Colonic mucosa (tissue), 4 donors: ENCODE measurements at regions not wholly inside any gene's neighbourhood (a gene's known extent, or its start where the extent isn't known, plus 50 kb on each side); places are given as distances from the start of the nearest gene placed in this dataset.

ENCODE experiments used
- DNase-seq: peaks from one replicate; pipeline ENCODE4 v3.0.0-alpha.2; 2020
- H3K27ac ChIP-seq: fragments of 200-600 bp; one replicate; pipeline ENCODE4 v1.8.0; 2021
- H3K27me3 ChIP-seq: fragments of 200-600 bp; one replicate; pipeline ENCODE4 v1.8.0; 2021
- H3K36me3 ChIP-seq: fragments of 200-600 bp; one replicate; pipeline ENCODE4 v1.8.0; 2021
- H3K4me1 ChIP-seq: fragments of 200-600 bp; one replicate; pipeline ENCODE4 v1.8.0; 2021; ENCODE audit warnings: mild to moderate bottlenecking
- H3K4me3 ChIP-seq: fragments of 200-600 bp; one replicate; pipeline ENCODE4 v1.8.0; 2021
- H3K9ac ChIP-seq, 2 donors: one replicate each; pipeline ENCODE4 v1.7.0; 2013; ENCODE audit warnings: control low read depth in 2 of 2, low read depth in 2 of 2, low read length in 2 of 2
- H3K9me3 ChIP-seq: fragments of 200-600 bp; one replicate; pipeline ENCODE4 v1.8.0; 2021
- CTCF ChIP-seq: fragments of 200-600 bp; IDR thresholded peaks from one replicate; pipeline ENCODE4 v1.8.0; 2022; ENCODE audit warnings: antibody characterized with exemption, mild to moderate bottlenecking
- intact Hi-C: fragments of 100-400 bp; cut with DNase I; formaldehyde crosslinking; loops from one replicate; pipeline ENCODE4 v1.14.1; 2022
- donor health status: healthy.
- donor health status: DM: no; HTN: no; CAD: no.
- donor health status: DM: no; HTN: no; CAD: no.

DNA sequence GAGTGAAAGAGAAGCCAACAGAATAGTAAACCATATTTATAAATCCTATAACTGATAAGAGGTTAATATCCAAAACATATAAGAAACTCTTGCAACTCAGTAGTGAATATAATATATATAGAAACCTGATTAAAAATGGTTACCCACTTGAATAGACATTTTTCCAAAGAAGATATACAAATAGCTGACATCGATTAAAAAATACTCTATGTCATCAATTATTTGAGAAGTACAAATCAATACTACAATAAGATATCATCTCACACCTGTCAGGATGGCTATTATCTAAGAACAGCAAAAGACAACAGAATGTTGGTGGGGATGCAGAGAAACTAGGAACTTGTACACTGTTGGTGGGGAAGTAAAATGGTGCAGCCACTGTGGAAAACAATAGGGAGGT, 254.4 kb downstream of the PPARGC1A start:
- H3K36me3 ChIP-seq: no peaks in the 10 kb centered on the region
- no peak overlapping the region for H3K27ac ChIP-seq
- no peak overlapping the region for H3K9ac ChIP-seq
- H3K27me3 ChIP-seq: no peaks in the 10 kb centered on the region
- intact Hi-C loops: no loop called here
- H3K4me3 ChIP-seq: no peak overlapping the region
- DNase-seq: no peak
- H3K4me1 ChIP-seq: no peaks in the 10 kb centered on the region
- no peak for TF ChIP-seq CTCF
- no peaks in the 10 kb centered on the region for H3K9me3 ChIP-seq

DNA sequence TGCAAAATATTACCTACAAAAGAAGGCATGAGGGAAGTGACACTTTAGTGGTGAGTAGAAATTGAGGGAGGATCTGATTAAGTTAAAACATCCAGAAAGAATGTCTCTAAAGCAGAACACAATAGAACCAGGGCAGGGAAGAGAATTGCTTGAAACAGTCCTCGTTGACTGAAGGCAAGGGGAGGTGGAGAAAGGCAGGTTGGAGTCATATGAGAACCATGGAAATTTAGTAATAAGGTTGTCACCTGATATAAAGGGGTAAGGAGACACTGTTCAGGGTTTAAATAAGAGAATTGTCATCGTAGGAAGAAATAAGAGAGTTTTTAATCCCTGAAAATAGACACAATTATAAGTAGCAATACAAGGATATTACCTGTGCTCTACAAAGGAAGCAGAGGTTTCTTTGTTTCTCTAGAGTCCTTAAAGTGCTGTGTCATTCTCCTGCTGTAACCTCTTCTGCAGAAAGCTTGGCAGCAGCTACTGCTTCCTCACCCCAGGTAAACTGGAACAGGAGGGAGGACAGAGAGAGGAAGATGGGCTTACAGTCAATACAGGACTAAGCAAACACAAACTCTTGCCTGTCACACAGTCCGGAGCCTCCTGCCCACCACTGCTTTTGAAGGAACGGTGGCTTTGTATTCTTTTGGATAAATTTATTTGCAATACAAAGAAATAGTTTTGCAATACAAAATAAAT, 258.4 kb downstream of the PPARGC1A start:
- no peak overlapping the region for H3K4me3 ChIP-seq
- no peaks in the 10 kb centered on the region for H3K9me3 ChIP-seq
- no peak overlapping the region for H3K9ac ChIP-seq
- no peaks in the 10 kb centered on the region for H3K4me1 ChIP-seq
- H3K36me3 ChIP-seq: no peaks in the 10 kb centered on the region
- DNase-seq: no peak
- no peak for TF ChIP-seq CTCF
- H3K27me3 ChIP-seq: no peaks in the 10 kb centered on the region
- no peak overlapping the region for H3K27ac ChIP-seq
- intact Hi-C loops: no loop called here

- Histone ChIP-seq H3K4me3 (no peak overlapping the region), H3K9me3 (no peaks in the 10 kb centered on the region), H3K9ac (no peak overlapping the region), H3K27me3 (no peaks in the 10 kb centered on the region), H3K27ac (no peak overlapping the region), H3K4me1 (no peaks in the 10 kb centered on the region), H3K36me3 (no peaks in the 10 kb centered on the region)
- intact Hi-C loops: no loop called here
- no peak for DNase-seq
- TF ChIP-seq CTCF: no peak
Observed at GRCh38 chr4:23630110-23630509, 259.7 kb downstream of the PPARGC1A start.

DNA sequence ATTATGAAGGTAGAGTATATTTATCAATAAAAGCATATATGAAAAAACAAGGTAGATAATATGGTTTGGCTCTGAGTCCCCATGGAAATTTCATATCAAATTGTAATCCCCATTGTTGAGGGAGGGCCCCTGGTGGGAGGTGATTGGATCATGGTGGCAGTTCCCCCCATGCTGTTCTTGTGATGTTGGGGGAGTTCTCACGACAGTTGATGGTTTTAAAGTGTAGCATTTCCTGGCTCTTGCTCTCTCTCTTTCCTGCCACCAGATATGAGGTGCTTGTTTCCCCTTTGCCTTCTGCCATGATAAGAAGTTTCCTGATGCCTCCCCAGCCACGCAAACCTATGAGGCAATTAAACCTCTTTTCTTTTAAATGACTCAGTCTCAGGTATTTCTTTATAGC, 260.4 kb downstream of the PPARGC1A start:
- Histone ChIP-seq H3K4me1 (no peaks in the 10 kb centered on the region), H3K27ac (no peak overlapping the region), H3K27me3 (no peaks in the 10 kb centered on the region), H3K9ac (no peak overlapping the region), H3K9me3 (no peaks in the 10 kb centered on the region), H3K36me3 (no peaks in the 10 kb centered on the region), H3K4me3 (no peak overlapping the region)
- no peak for DNase-seq
- TF ChIP-seq CTCF: no peak
- intact Hi-C loops: no loop called here

- H3K4me3 ChIP-seq: no peak overlapping the region
- no peaks in the 10 kb centered on the region for H3K4me1 ChIP-seq
- intact Hi-C loops: no loop called here
- H3K9ac ChIP-seq: no peak overlapping the region
- no peaks in the 10 kb centered on the region for H3K36me3 ChIP-seq
- H3K9me3 ChIP-seq: no peaks in the 10 kb centered on the region
- no peaks in the 10 kb centered on the region for H3K27me3 ChIP-seq
- H3K27ac ChIP-seq: no peak overlapping the region
- no peak for DNase-seq
- TF ChIP-seq CTCF: no peak
Observed at GRCh38 chr4:23614284-23614892, 275.5 kb downstream of the PPARGC1A start.
